Spleen (tissue), 11 donors: ENCODE measurements at regions not wholly inside any gene's neighbourhood (a gene's known extent, or its start where the extent isn't known, plus 50 kb on each side); places are given as distances from the start of the nearest gene placed in this dataset.
A peak's percentile ranks its signal among the peaks of the same experiment; 100 is the strongest.

Experiments
- DNase-seq: peaks from one replicate; pipeline ENCODE4 v3.0.0-alpha.2; 2020
- H3K27ac ChIP-seq, 8 donors: fragments of 200-600 bp; sonication (generic) in 7 of 8; 1 replicate in 4 of 8; 2 replicates in 4 of 8; pipeline versions ENCODE4 v1.5.0 to v1.8.0; 2016 to 2021; ENCODE audit warnings: inconsistent platforms in 4 of 8, mild to moderate bottlenecking in 4 of 8, moderate library complexity in 1 of 8
- H3K27me3 ChIP-seq, 7 donors: fragments of 200-600 bp; sonication (generic) in 6 of 7; replicated peaks in 1 of 7; 1 replicate in 4 of 7; 2 replicates in 3 of 7; pipeline versions ENCODE4 v1.5.0 to v1.8.0; 2016 to 2021; ENCODE audit warnings: inconsistent platforms in 3 of 7, mild to moderate bottlenecking in 1 of 7
- H3K36me3 ChIP-seq, 6 donors: fragments of 200-600 bp; sonication (generic) in 5 of 6; 1 replicate in 4 of 6; 2 replicates in 2 of 6; pipeline versions ENCODE4 v1.5.0 to v1.8.0; 2016 to 2021; ENCODE audit warnings: inconsistent platforms in 2 of 6
- H3K4me1 ChIP-seq, 6 donors: fragments of 200-600 bp; sonication (generic) in 5 of 6; 1 replicate in 3 of 6; 2 replicates in 3 of 6; pipeline versions ENCODE4 v1.5.0 to v1.8.0; 2016 to 2021; ENCODE audit warnings: inconsistent platforms in 3 of 6
- H3K4me3 ChIP-seq, 8 donors: fragments of 200-600 bp; sonication (generic) in 7 of 8; 1 replicate in 4 of 8; 2 replicates in 4 of 8; pipeline versions ENCODE4 v1.5.0 to v1.8.0; 2016 to 2021; ENCODE audit warnings: inconsistent platforms in 4 of 8, mild to moderate bottlenecking in 4 of 8, moderate library complexity in 2 of 8
- H3K9me3 ChIP-seq, 8 donors: fragments of 200-600 bp; sonication (generic) in 7 of 8; 1 replicate in 4 of 8; 2 replicates in 4 of 8; pipeline versions ENCODE4 v1.5.0 to v1.8.0; 2016 to 2021; ENCODE audit warnings: inconsistent platforms in 4 of 8
- CTCF ChIP-seq, 11 experiments: fragments of 200-600 bp in 7 of 11; fragments of 450-650 bp in 4 of 11; sonication (generic) in 4 of 11; IDR thresholded peaks in 8 of 11; conservative IDR thresholded peaks in 3 of 11; 1 replicate in 7 of 11; 2 replicates in 4 of 11; pipeline versions ENCODE4 v1.4.0 to v1.8.0; 2016 to 2021; ENCODE audit warnings: antibody characterized with exemption in 11 of 11, inconsistent platforms in 4 of 11, mild to moderate bottlenecking in 1 of 11
- POLR2A ChIP-seq, 3 donors: fragments of 450-650 bp; IDR thresholded peaks; one replicate each; pipeline ENCODE4 v1.5.1; 2017; ENCODE audit warnings: antibody characterized with exemption in 3 of 3, mild to moderate bottlenecking in 1 of 3
- POLR2AphosphoS5 ChIP-seq, 3 donors: sonication (generic); formaldehyde crosslinking; IDR thresholded peaks; one replicate each; pipeline ENCODE4 v1.5.1; 2017; ENCODE audit warnings: antibody characterized with exemption in 3 of 3
- WGBS, 5 donors: extraction: QIAGEN DNeasy Blood & Tissue Kit in 3 of 5; methylation state at CpG; one replicate each; pipeline versions ENCODE4 v1.1.5 to v1.1.7; 2013 to 2018; 5-methylcytosine and 5-hydroxymethylcytosine counted together
- intact Hi-C: fragments of 100-400 bp; cut with DNase I; formaldehyde crosslinking; loops from one replicate; pipeline ENCODE4 v1.15.0; 2023; ENCODE audit warnings: low total_unique reads
- donor health status: healthy with polysubstance abuse.
- donor health status: DM: no; HTN: no; CAD: no; lungs with moderate emphysema.
- donor health status: DM: no; HTN: no; CAD: no.
- donor health status: Bipolar disorder and iron deficiency.
- donor health status: healthy.
- donor health status: DM: no; HTN: no; CAD: no.
- donor health status: DM: yes; HTN: yes; CAD: no.

- intact Hi-C loops: no loop called here
- DNase-seq: no peak
Measured at GRCh38 chr6:144583614-144583954, 298.4 kb downstream of the UTRN start.

GRCh38 chr6:144585217-144585814, 300.2 kb downstream of the UTRN start:
- intact Hi-C loops: loop anchor here (5.0 kb wide), 2 partner anchors 347 to 627 kb away; no protein-coding TSS in a partner anchor
- Histone ChIP-seq H3K27ac (no peak overlapping the region), H3K4me1 (peaks cover 16 to 82% (median 37%) of the 10 kb centered on the region in 6 donors), H3K4me3 (no peak overlapping the region), H3K36me3 (peaks cover 0 to 36% (median 4%) of the 10 kb centered on the region in 6 donors), H3K27me3 (no peaks in the 10 kb centered on the region), H3K9me3 (no peaks in the 10 kb centered on the region)
- DNase-seq: no peak
- 45 to 61% (median 56%) methylated on average over 3 of the region's 3 CpGs for WGBS, 5 donors
- no peak for TF ChIP-seq POLR2AphosphoS5 (IDR thresholded peaks at IDR 0.05)
- TF ChIP-seq CTCF (IDR thresholded peaks at IDR 0.05 in 8 of 11, conservative IDR thresholded peaks at IDR 0.05 in 3 of 11): peak in 10 of 11 experiments; percentile 26 to 64 (median 52)
- TF ChIP-seq POLR2A (IDR thresholded peaks at IDR 0.05): no peak

More at GRCh38 chr6:144583614-144583954, 298.4 kb downstream of the UTRN start:
- H3K9me3 ChIP-seq: no peaks in the 10 kb centered on the region
- H3K36me3 ChIP-seq: peaks cover 0 to 43% (median 7%) of the 10 kb centered on the region in 6 donors
- 24 to 37% (median 31%) methylated on average over 1 of the region's 1 CpG for WGBS, 5 donors
- TF ChIP-seq POLR2AphosphoS5 (IDR thresholded peaks at IDR 0.05): no peak
- TF ChIP-seq POLR2A (IDR thresholded peaks at IDR 0.05): no peak
- no peak for TF ChIP-seq CTCF (IDR thresholded peaks at IDR 0.05 in 8 of 11, conservative IDR thresholded peaks at IDR 0.05 in 3 of 11)
- H3K4me3 ChIP-seq: peak overlapping the region in 2 of 8 donors; percentile 29 to 50
- H3K4me1 ChIP-seq: peaks cover 16 to 64% (median 36%) of the 10 kb centered on the region in 6 donors
- H3K27me3 ChIP-seq: no peaks in the 10 kb centered on the region
- H3K27ac ChIP-seq: peak overlapping the region in 4 of 8 donors; percentile 19 to 60 (median 47)

- no peak overlapping the region for H3K4me3 ChIP-seq
- peaks cover 12 to 83% (median 32%) of the 10 kb centered on the region in 6 donors for H3K4me1 ChIP-seq
- WGBS, 5 donors: 69 to 83% (median 75%) methylated on average over 3 of the region's 3 CpGs
- H3K27ac ChIP-seq: no peak overlapping the region
- DNase-seq: no peak
- intact Hi-C loops: loop anchor here (5.0 kb wide), 2 partner anchors 345 to 625 kb away; no protein-coding TSS in a partner anchor
- H3K9me3 ChIP-seq: no peaks in the 10 kb centered on the region
- peaks cover 0 to 31% (median 0%) of the 10 kb centered on the region in 6 donors for H3K36me3 ChIP-seq
- TF ChIP-seq CTCF (IDR thresholded peaks at IDR 0.05 in 8 of 11, conservative IDR thresholded peaks at IDR 0.05 in 3 of 11): no peak
- TF ChIP-seq POLR2AphosphoS5 (IDR thresholded peaks at IDR 0.05): no peak
- TF ChIP-seq POLR2A (IDR thresholded peaks at IDR 0.05): no peak
- H3K27me3 ChIP-seq: no peaks in the 10 kb centered on the region
Measured at GRCh38 chr6:144586986-144587385, 301.9 kb downstream of the UTRN start.

- no peaks in the 10 kb centered on the region for H3K9me3 ChIP-seq
- DNase-seq: no peak
- 55 to 74% (median 67%) methylated on average over 1 of the region's 1 CpG for WGBS, 5 donors
- TF ChIP-seq POLR2AphosphoS5 (IDR thresholded peaks at IDR 0.05) (no peak), CTCF (IDR thresholded peaks at IDR 0.05 in 8 of 11, conservative IDR thresholded peaks at IDR 0.05 in 3 of 11) (no peak), POLR2A (IDR thresholded peaks at IDR 0.05) (no peak)
- peak overlapping the region in 4 of 8 donors; percentile 5 to 55 (median 38) for H3K27ac ChIP-seq
- intact Hi-C loops: loop anchor here (5.0 kb wide), 2 partner anchors 343 to 623 kb away; no protein-coding TSS in a partner anchor
- no peaks in the 10 kb centered on the region for H3K27me3 ChIP-seq
- peaks cover 0 to 46% (median 7%) of the 10 kb centered on the region in 6 donors for H3K36me3 ChIP-seq
- H3K4me3 ChIP-seq: no peak overlapping the region
- H3K4me1 ChIP-seq: peaks cover 0 to 72% (median 16%) of the 10 kb centered on the region in 6 donors
Measured at GRCh38 chr6:144588697-144589325, 303.7 kb downstream of the UTRN start.
